ENCODE measurements at regions not wholly inside any gene's neighbourhood (a gene's known extent, or its start where the extent isn't known, plus 50 kb on each side); places are given as distances from the start of the nearest gene placed in this dataset.

- no peak for TF ChIP-seq CTCF (IDR thresholded peaks at IDR 0.05)
- TF ChIP-seq POLR2AphosphoS5 (IDR thresholded peaks at IDR 0.05) = no peak
- no peak for TF ChIP-seq EP300 (IDR thresholded peaks at IDR 0.05)
- H3K36me3 ChIP-seq = no peaks in the 10 kb centered on the region
- H3K9me3 ChIP-seq = no peaks in the 10 kb centered on the region
- no peak for ATAC-seq
- H3K4me3 ChIP-seq = no peak overlapping the region
- 42 to 63% methylated on average over 2 of the region's 2 CpGs for WGBS, 2 donors (ENCODE audit: low coverage in 1 of 2)
- H3K27ac ChIP-seq = no peak overlapping the region
- H3K4me1 ChIP-seq = no peaks in the 10 kb centered on the region
- H3K27me3 ChIP-seq = no peaks in the 10 kb centered on the region
These were observed 82.2 kb upstream of the BMP2K start for GRCh38 chr4:78693777-78694456.

GRCh38 chr4:78694457-78694787, 81.7 kb upstream of the BMP2K start:
- ATAC-seq = no peak
- no peak for TF ChIP-seq EP300 (IDR thresholded peaks at IDR 0.05)
- TF ChIP-seq CTCF (IDR thresholded peaks at IDR 0.05) = no peak
- TF ChIP-seq POLR2AphosphoS5 (IDR thresholded peaks at IDR 0.05) = no peak
- no peak for TF ChIP-seq POLR2A (IDR thresholded peaks at IDR 0.05)
- WGBS, 2 donors (ENCODE audit: low coverage in 1 of 2) = 83 to 100% methylated on average over 2 of the region's 2 CpGs
- Histone ChIP-seq H3K9me3 (no peaks in the 10 kb centered on the region), H3K27ac (no peak overlapping the region), H3K4me1 (no peaks in the 10 kb centered on the region), H3K36me3 (no peaks in the 10 kb centered on the region), H3K27me3 (no peaks in the 10 kb centered on the region), H3K4me3 (no peak overlapping the region)

GRCh38 chr4:78695910-78696309, 80.2 kb upstream of the BMP2K start:
- Histone ChIP-seq H3K4me3 (no peak overlapping the region), H3K27me3 (no peaks in the 10 kb centered on the region), H3K27ac (no peak overlapping the region), H3K9me3 (no peaks in the 10 kb centered on the region), H3K4me1 (no peaks in the 10 kb centered on the region), H3K36me3 (no peaks in the 10 kb centered on the region)
- no peak for TF ChIP-seq CTCF (IDR thresholded peaks at IDR 0.05)
- no peak for TF ChIP-seq POLR2A (IDR thresholded peaks at IDR 0.05)
- no peak for TF ChIP-seq POLR2AphosphoS5 (IDR thresholded peaks at IDR 0.05)
- no peak for TF ChIP-seq EP300 (IDR thresholded peaks at IDR 0.05)
- ATAC-seq = no peak
- WGBS, 2 donors (ENCODE audit: low coverage in 1 of 2) = 50% methylated on average over 1 of the region's 1 CpG

- Histone ChIP-seq H3K9me3 (peaks cover 0 to 21% (median 0%) of the 10 kb centered on the region in 3 donors), H3K4me1 (peaks cover 0 to 6% (median 0%) of the 10 kb centered on the region in 3 donors), H3K27ac (no peak overlapping the region), H3K27me3 (no peaks in the 10 kb centered on the region), H3K36me3 (no peaks in the 10 kb centered on the region), H3K4me3 (no peak overlapping the region)
- TF ChIP-seq POLR2A (IDR thresholded peaks at IDR 0.05) = no peak
- no peak for TF ChIP-seq POLR2AphosphoS5 (IDR thresholded peaks at IDR 0.05)
- no peak for TF ChIP-seq CTCF (IDR thresholded peaks at IDR 0.05)
- no peak for TF ChIP-seq EP300 (IDR thresholded peaks at IDR 0.05)
- ATAC-seq = no peak
These were observed 73.1 kb upstream of the BMP2K start for GRCh38 chr4:78703079-78703478.

- Histone ChIP-seq H3K27me3 (no peaks in the 10 kb centered on the region), H3K36me3 (no peaks in the 10 kb centered on the region), H3K4me1 (peaks cover 0 to 6% (median 0%) of the 10 kb centered on the region in 3 donors), H3K9me3 (peaks cover 0 to 21% (median 0%) of the 10 kb centered on the region in 3 donors), H3K4me3 (no peak overlapping the region), H3K27ac (no peak overlapping the region)
- TF ChIP-seq POLR2A (IDR thresholded peaks at IDR 0.05) = no peak
- no peak for TF ChIP-seq EP300 (IDR thresholded peaks at IDR 0.05)
- TF ChIP-seq CTCF (IDR thresholded peaks at IDR 0.05) = no peak
- no peak for TF ChIP-seq POLR2AphosphoS5 (IDR thresholded peaks at IDR 0.05)
- no peak for ATAC-seq
These were observed 71.8 kb upstream of the BMP2K start for GRCh38 chr4:78704317-78704716.

Data from gastroesophageal sphincter (tissue), 4 donors.